ENCODE measurements at regions not wholly inside any gene's neighbourhood (a gene's known extent, or its start where the extent isn't known, plus 50 kb on each side); places are given as distances from the start of the nearest gene placed in this dataset.
"Not testable (repeated sequence)": the region's sequence is repeated elsewhere in the genome, so short reads cannot be mapped to it uniquely, and the experiment has no call there.

GRCh38 chr4:111066887-111067286 is 444.0 kb upstream of the PITX2 start:
- Mint-ChIP-seq H3K36me3 (ENCODE audit: low read depth) (no peaks in the 10 kb centered on the region), H3K27me3 (no peaks in the 10 kb centered on the region), H3K27ac (no peak overlapping the region), H3K4me1 (no peaks in the 10 kb centered on the region), H3K4me3 (no peak overlapping the region), H3K9me3 (no peaks in the 10 kb centered on the region)
- ChIA-PET POLR2A (no interaction called here), CTCF (interaction anchor here (0.8 kb wide), 1 partner anchor 11 kb away, joined by 3 read pairs; no protein-coding TSS in a partner anchor)
- DNase-seq: no peak

GRCh38 chr4:111068883-111069282 is 446.0 kb upstream of the PITX2 start:
- H3K27ac Mint-ChIP-seq: no peak overlapping the region
- CTCF ChIA-PET: no interaction called here
- POLR2A ChIA-PET: no interaction called here
- no peaks in the 10 kb centered on the region for H3K9me3 Mint-ChIP-seq
- no peak for DNase-seq
- no peaks in the 10 kb centered on the region for H3K27me3 Mint-ChIP-seq
- H3K4me1 Mint-ChIP-seq: no peaks in the 10 kb centered on the region
- H3K36me3 Mint-ChIP-seq (ENCODE audit: low read depth): no peaks in the 10 kb centered on the region
- H3K4me3 Mint-ChIP-seq: no peak overlapping the region

- Mint-ChIP-seq H3K36me3 (ENCODE audit: low read depth) (no peaks in the 10 kb centered on the region), H3K4me3 (no peak overlapping the region)
- POLR2A ChIA-PET: no interaction called here
Observed at GRCh38 chr4:111070390-111070789, 447.5 kb upstream of the PITX2 start.

GRCh38 chr4:111074523-111075114 is 451.7 kb upstream of the PITX2 start:
- Mint-ChIP-seq H3K27ac (no peak overlapping the region), H3K9me3 (peaks cover 4% of the 10 kb centered on the region), H3K36me3 (ENCODE audit: low read depth) (no peaks in the 10 kb centered on the region), H3K27me3 (no peaks in the 10 kb centered on the region), H3K4me1 (no peaks in the 10 kb centered on the region), H3K4me3 (no peak overlapping the region)
- CTCF ChIA-PET: interaction anchor here (1.5 kb wide), 1 partner anchor 22 kb away, joined by 3 read pairs; no protein-coding TSS in a partner anchor
- DNase-seq: no peak
- POLR2A ChIA-PET: no interaction called here

More at GRCh38 chr4:111070390-111070789, 447.5 kb upstream of the PITX2 start:
- H3K9me3 Mint-ChIP-seq: no peaks in the 10 kb centered on the region
- DNase-seq: no peak
- H3K27ac Mint-ChIP-seq: no peak overlapping the region
- CTCF ChIA-PET: interaction anchor here (0.5 kb wide), 1 partner anchor 823 kb away, joined by 4 read pairs; no protein-coding TSS in a partner anchor
- H3K27me3 Mint-ChIP-seq: no peaks in the 10 kb centered on the region
- no peaks in the 10 kb centered on the region for H3K4me1 Mint-ChIP-seq

- H3K4me1 Mint-ChIP-seq; POLR2A ChIA-PET; H3K36me3 Mint-ChIP-seq (ENCODE audit: low read depth); H3K4me3 Mint-ChIP-seq; H3K27me3 Mint-ChIP-seq; DNase-seq; H3K9me3 Mint-ChIP-seq; H3K27ac Mint-ChIP-seq; CTCF ChIA-PET: not testable (repeated sequence)
Observed at GRCh38 chr4:111076299-111076698, 453.4 kb upstream of the PITX2 start.

GRCh38 chr4:111108153-111108552 is 485.3 kb upstream of the PITX2 start:
- no peak for DNase-seq
- H3K4me1 Mint-ChIP-seq: no peaks in the 10 kb centered on the region
- H3K4me3 Mint-ChIP-seq: no peak overlapping the region
- POLR2A ChIA-PET: no interaction called here
- H3K27me3 Mint-ChIP-seq: no peaks in the 10 kb centered on the region
- H3K9me3 Mint-ChIP-seq: no peaks in the 10 kb centered on the region
- CTCF ChIA-PET: no interaction called here
- no peaks in the 10 kb centered on the region for H3K36me3 Mint-ChIP-seq (ENCODE audit: low read depth)
- H3K27ac Mint-ChIP-seq: no peak overlapping the region

- CTCF ChIA-PET: no interaction called here
- Mint-ChIP-seq H3K27ac (no peak overlapping the region), H3K9me3 (no peaks in the 10 kb centered on the region), H3K27me3 (no peaks in the 10 kb centered on the region), H3K4me1 (no peaks in the 10 kb centered on the region), H3K36me3 (ENCODE audit: low read depth) (no peaks in the 10 kb centered on the region), H3K4me3 (no peak overlapping the region)
- no peak for DNase-seq
- POLR2A ChIA-PET: no interaction called here
Observed at GRCh38 chr4:111113591-111113990, 490.7 kb upstream of the PITX2 start.

GRCh38 chr4:111115881-111116280 is 493.0 kb upstream of the PITX2 start:
- CTCF ChIA-PET: no interaction called here
- no peak for DNase-seq
- Mint-ChIP-seq H3K4me3 (no peak overlapping the region), H3K36me3 (ENCODE audit: low read depth) (no peaks in the 10 kb centered on the region), H3K27me3 (no peaks in the 10 kb centered on the region), H3K9me3 (no peaks in the 10 kb centered on the region), H3K4me1 (no peaks in the 10 kb centered on the region), H3K27ac (no peak overlapping the region)
- POLR2A ChIA-PET: no interaction called here

GRCh38 chr4:111120191-111120590 is 497.3 kb upstream of the PITX2 start:
- CTCF ChIA-PET: no interaction called here

GRCh38 chr4:111126340-111126739 is 503.5 kb upstream of the PITX2 start:
- Mint-ChIP-seq H3K27me3 (no peaks in the 10 kb centered on the region), H3K36me3 (ENCODE audit: low read depth) (no peaks in the 10 kb centered on the region), H3K4me3 (no peak overlapping the region), H3K4me1 (no peaks in the 10 kb centered on the region), H3K9me3 (no peaks in the 10 kb centered on the region), H3K27ac (no peak overlapping the region)
- ChIA-PET CTCF (no interaction called here), POLR2A (no interaction called here)
- no peak for DNase-seq

More at GRCh38 chr4:111120191-111120590, 497.3 kb upstream of the PITX2 start:
- Mint-ChIP-seq H3K36me3 (ENCODE audit: low read depth) (no peaks in the 10 kb centered on the region), H3K27ac (no peak overlapping the region), H3K9me3 (no peaks in the 10 kb centered on the region), H3K4me1 (no peaks in the 10 kb centered on the region), H3K4me3 (no peak overlapping the region), H3K27me3 (no peaks in the 10 kb centered on the region)
- POLR2A ChIA-PET: no interaction called here
- DNase-seq: no peak

- ChIA-PET POLR2A (no interaction called here), CTCF (interaction anchor here (0.6 kb wide), 1 partner anchor 1373 kb away, joined by 3 read pairs; no protein-coding TSS in a partner anchor)
- Mint-ChIP-seq H3K4me1 (no peaks in the 10 kb centered on the region), H3K9me3 (no peaks in the 10 kb centered on the region), H3K27ac (no peak overlapping the region), H3K27me3 (no peaks in the 10 kb centered on the region), H3K36me3 (ENCODE audit: low read depth) (no peaks in the 10 kb centered on the region), H3K4me3 (no peak overlapping the region)
- no peak for DNase-seq
Observed at GRCh38 chr4:111127841-111128240, 505.0 kb upstream of the PITX2 start.

GRCh38 chr4:111128327-111128726 is 505.4 kb upstream of the PITX2 start:
- CTCF ChIA-PET: no interaction called here
- DNase-seq: no peak
- Mint-ChIP-seq H3K27me3 (no peaks in the 10 kb centered on the region), H3K4me1 (no peaks in the 10 kb centered on the region), H3K27ac (no peak overlapping the region), H3K36me3 (ENCODE audit: low read depth) (no peaks in the 10 kb centered on the region), H3K9me3 (no peaks in the 10 kb centered on the region), H3K4me3 (no peak overlapping the region)
- POLR2A ChIA-PET: no interaction called here

GRCh38 chr4:111136438-111136837 is 513.6 kb upstream of the PITX2 start:
- H3K36me3 Mint-ChIP-seq (ENCODE audit: low read depth): no peaks in the 10 kb centered on the region
- ChIA-PET POLR2A (no interaction called here), CTCF (no interaction called here)
- H3K27me3 Mint-ChIP-seq: no peaks in the 10 kb centered on the region
- no peak overlapping the region for H3K27ac Mint-ChIP-seq
- no peak for DNase-seq
- H3K4me3 Mint-ChIP-seq: no peak overlapping the region
- H3K9me3 Mint-ChIP-seq: peaks cover 3% of the 10 kb centered on the region
- no peaks in the 10 kb centered on the region for H3K4me1 Mint-ChIP-seq

GRCh38 chr4:111136967-111137366 is 514.1 kb upstream of the PITX2 start:
- DNase-seq: no peak
- peaks cover 3% of the 10 kb centered on the region for H3K9me3 Mint-ChIP-seq

More at GRCh38 chr4:111136967-111137366, 514.1 kb upstream of the PITX2 start:
- Mint-ChIP-seq H3K4me3 (no peak overlapping the region), H3K36me3 (ENCODE audit: low read depth) (no peaks in the 10 kb centered on the region), H3K27ac (no peak overlapping the region), H3K27me3 (no peaks in the 10 kb centered on the region), H3K4me1 (no peaks in the 10 kb centered on the region)
- CTCF ChIA-PET: no interaction called here
- POLR2A ChIA-PET: no interaction called here
